Skeletal muscle cell (primary cell): ENCODE measurements at regions not wholly inside any gene's neighbourhood (a gene's known extent, or its start where the extent isn't known, plus 50 kb on each side); places are given as distances from the start of the nearest gene placed in this dataset.

Experiments used
- DNase-seq: peaks from one replicate; pipeline ENCODE4 v3.0.0-alpha.2; 2010; ENCODE audit warnings: low read depth
- H3K4me3 ChIP-seq: 2 replicates; pipeline ENCODE4 v1.5.1; 2011; ENCODE audit warnings: low read depth, mild to moderate bottlenecking, control low read depth, low read length, moderate library complexity

DNA sequence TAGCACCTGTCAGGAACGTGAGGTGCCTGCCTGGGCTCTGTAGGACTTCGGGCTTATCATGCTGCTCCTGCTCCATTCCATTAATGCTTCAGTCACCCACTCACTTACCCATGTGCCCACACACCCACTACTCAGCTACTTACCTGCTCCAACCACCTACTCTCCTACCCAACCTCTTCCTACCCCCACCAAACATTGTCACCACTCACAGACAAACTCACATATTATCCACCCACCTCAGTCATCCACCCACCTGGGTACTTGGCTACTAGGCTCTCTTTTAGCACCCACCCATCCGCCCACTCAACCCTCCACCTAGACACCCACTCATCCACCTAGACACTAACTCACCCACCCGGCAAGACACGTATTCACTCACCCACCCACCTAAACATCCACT lies 724.7 kb upstream of the RAB6C start:
- H3K4me3 ChIP-seq = no peak overlapping the region
- no peak for DNase-seq

DNA sequence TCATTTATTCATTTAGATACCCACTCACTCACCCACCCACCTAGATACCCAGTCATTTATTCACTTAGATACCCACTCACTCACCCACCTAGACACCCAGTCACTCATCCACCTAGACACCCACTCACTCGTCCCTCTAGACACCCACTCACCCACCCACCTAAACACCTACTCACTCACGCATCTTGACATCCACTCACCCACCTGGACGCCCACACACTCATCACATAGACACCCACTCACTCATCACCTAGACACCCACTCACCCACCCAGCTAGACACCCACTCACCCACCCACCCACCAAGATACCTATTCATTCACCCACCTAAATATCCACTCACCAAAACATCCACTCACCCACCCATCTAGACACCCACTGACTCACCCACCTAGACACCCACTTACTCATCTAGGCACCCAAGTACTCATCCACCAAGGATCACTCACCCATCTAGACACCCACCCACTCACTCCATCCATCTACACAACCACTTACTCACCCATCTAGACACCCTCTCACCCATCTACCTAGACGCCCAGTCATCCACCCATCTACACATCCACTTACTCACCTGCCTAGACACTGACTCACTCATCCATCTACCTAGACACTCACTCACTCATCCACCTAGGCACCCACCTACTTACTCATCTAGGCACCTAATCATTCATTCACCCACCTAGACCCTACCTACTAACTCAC lies 723.7 kb upstream of the RAB6C start:
- no peak for DNase-seq
- no peak overlapping the region for H3K4me3 ChIP-seq

GRCh38 chr2:129256642-129257041 lies 722.8 kb upstream of the RAB6C start:
- no peak overlapping the region for H3K4me3 ChIP-seq
- DNase-seq = no peak

- no peak overlapping the region for H3K4me3 ChIP-seq
- no peak for DNase-seq
Measured at GRCh38 chr2:129262934-129263333, 716.5 kb upstream of the RAB6C start.

GRCh38 chr2:129263939-129264338 lies 715.5 kb upstream of the RAB6C start:
- DNase-seq = no peak
- H3K4me3 ChIP-seq = no peak overlapping the region

- H3K4me3 ChIP-seq = no peak overlapping the region
- no peak for DNase-seq
Measured at GRCh38 chr2:129267559-129267958, 711.9 kb upstream of the RAB6C start.

DNA sequence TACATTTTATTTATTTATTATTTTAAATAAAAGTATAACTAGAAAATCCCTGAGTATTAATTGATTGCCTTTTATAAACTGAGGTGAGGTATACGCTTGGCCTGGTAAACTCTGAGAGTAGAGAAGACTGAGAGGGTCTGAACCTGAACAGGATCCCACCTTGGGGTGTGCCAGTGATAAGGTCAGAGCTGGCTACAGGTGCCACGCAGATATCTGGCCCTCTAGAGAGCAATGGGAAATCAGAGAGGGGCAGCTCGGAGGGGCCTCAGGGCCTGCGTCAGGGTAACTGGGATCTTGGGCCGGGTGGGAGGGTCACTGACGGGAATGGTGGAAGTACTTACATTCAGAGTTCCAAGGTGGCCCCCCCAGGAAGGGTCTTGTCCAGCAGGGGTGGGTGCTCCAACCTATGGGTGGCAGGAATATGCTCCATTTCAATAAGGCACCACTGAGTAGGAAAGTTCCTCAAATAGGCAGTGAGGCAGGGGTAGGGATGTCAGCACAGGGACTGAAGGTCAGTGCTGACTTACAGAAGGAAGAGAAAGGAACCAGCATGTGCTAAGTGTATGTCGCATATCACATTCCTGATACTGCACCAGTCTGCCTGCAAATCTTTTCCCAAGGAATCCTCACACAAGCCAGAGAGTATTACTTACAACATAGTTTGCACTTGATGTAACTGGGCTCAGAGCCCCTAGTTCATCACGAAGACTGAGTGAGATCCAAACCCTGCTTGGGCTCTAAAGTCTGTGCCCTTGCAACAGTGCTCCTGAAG lies 706.0 kb upstream of the RAB6C start:
- no peak for DNase-seq

DNA sequence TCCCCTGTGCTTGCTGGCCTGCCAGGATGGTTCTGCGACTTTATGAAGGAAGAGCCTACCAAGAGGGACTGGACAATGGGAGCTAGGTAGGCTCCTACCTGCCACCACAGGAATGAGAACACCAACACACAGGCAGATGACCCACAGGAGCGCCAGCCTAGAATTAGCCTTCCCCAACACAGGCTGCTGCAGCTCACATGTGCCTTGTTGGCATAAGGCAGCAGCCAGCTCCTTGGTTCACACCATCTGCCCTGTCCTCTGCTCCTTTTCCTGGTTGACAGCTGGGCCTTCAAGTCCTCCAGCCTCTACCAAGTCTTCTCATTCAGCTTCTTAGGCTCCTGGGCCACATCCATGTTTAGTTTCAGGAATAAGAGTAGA lies 705.4 kb upstream of the RAB6C start:
- DNase-seq = no peak
- H3K4me3 ChIP-seq = no peak overlapping the region

More for the DNA sequence above, 706.0 kb upstream of the RAB6C start:
- no peak overlapping the region for H3K4me3 ChIP-seq

DNA sequence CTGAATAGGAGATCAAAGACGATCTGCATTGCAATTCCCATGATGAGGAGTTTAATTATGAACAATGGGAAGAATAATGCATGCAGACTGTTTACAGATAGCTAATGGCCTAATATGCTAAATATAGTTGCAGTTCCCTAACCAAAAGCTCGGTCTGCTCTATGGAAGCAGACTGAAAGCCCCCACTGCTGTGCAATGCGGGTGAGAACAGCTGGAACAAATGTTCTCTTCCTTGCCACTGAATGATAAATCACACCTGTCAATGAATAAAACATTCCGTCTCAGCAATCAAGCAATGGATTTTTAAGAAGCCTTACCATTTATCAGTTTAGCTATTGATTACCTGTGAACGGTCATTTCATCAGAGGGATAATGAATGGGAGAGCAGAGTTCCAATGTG lies 704.5 kb upstream of the RAB6C start:
- no peak overlapping the region for H3K4me3 ChIP-seq

DNA sequence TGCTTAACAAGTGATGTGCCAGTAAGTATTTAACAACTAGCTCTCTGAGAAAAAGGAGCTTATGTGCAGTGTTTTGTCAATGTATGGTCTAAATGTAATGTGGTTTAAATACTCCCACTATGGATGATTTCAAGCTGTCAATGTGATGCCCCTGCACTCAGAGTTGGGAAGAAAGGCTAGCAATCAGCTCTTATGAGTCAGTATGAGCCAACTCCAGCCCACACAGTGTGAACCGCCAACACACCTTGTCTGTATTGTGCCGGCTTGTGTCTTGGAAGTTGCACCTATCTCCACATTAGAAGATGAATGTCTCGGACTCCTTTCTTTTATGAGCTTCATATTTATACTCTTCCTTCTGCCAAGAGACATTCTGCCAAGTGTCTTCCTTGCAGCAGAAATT lies 703.8 kb upstream of the RAB6C start:
- no peak overlapping the region for H3K4me3 ChIP-seq

More for the DNA sequence above, 704.5 kb upstream of the RAB6C start:
- no peak for DNase-seq

GRCh38 chr2:129276978-129277584 lies 702.4 kb upstream of the RAB6C start:
- no peak overlapping the region for H3K4me3 ChIP-seq
- DNase-seq = no peak

More for the DNA sequence above, 703.8 kb upstream of the RAB6C start:
- no peak for DNase-seq

DNA sequence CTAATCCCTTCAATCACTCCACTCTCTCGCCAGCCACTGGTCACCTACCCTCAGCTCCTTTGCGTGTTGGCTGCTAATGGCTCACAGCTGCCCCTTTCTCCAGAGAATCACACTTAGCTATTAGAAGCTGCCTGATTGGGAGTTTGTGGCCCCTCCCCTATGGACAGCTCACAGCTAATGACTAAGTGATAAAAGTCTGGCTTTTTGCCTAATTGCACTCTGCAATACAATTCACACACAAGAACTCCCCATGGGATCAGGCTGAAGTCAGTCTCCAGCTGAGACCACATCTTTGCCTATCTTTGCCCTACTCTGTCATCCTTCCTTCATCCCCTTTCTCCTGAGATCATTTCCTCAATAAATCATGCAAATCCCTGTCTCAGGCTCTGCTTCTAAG lies 701.9 kb upstream of the RAB6C start:
- DNase-seq = no peak
- no peak overlapping the region for H3K4me3 ChIP-seq

DNA sequence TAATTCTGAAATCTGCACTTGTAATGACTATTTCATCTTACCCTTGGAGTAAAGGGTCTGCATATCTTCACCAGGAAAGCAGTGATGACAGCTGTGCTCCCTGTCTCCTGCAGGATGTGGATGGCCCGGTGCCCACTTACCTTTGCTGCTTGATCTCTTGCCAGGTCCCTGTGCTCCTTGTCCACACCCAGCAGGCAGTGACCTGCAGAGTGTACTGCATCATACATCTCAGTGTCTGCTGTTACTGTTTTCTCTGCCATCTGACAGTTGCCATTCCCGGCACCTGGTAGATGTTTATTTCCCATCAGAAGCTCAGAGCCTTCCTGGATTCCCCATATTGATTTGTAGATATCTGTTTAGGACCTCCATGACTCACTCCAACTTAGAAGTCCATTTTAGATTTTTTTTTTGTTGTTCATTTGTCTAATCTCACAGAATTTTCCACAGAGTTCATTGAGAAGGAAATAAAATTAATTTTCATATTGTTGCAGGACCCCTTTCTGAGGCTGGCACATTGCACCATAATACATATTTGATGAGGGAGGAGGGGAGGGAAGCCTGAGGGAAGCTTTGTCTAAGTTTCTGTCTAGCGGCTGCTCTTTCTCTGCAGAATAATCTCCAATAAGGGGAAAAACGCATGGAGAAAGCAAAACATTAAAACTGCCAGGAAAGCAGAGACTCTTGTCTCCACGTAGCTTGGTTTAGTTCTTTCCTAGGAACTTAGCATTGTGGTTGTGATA lies 697.5 kb upstream of the RAB6C start:
- no peak for DNase-seq
- H3K4me3 ChIP-seq = no peak overlapping the region

- no peak overlapping the region for H3K4me3 ChIP-seq
Measured at GRCh38 chr2:129285012-129285411, 694.5 kb upstream of the RAB6C start.

GRCh38 chr2:129293326-129293725 lies 686.1 kb upstream of the RAB6C start:
- H3K4me3 ChIP-seq = no peak overlapping the region
- DNase-seq = no peak

More at GRCh38 chr2:129285012-129285411, 694.5 kb upstream of the RAB6C start:
- DNase-seq = no peak

DNA sequence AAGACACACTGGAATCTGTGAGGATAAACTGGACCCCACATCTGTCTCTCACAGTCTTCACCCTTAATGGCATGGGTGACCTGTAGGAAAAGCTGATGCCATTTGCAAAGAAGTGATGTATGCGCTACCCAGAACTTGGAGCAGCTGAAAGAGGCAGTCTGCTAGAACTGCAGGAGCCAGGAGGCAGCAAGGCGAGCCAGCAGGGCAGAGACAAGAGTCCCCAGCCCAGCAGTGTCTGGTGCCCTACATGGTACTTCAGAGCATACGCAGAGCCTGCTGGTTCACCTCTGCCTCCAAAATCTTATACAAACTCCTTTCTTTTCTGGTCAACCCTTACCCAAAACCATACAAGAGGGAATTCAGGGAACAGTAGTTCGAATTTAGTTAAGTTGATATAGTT lies 683.1 kb upstream of the RAB6C start:
- no peak for DNase-seq
- no peak overlapping the region for H3K4me3 ChIP-seq

DNA sequence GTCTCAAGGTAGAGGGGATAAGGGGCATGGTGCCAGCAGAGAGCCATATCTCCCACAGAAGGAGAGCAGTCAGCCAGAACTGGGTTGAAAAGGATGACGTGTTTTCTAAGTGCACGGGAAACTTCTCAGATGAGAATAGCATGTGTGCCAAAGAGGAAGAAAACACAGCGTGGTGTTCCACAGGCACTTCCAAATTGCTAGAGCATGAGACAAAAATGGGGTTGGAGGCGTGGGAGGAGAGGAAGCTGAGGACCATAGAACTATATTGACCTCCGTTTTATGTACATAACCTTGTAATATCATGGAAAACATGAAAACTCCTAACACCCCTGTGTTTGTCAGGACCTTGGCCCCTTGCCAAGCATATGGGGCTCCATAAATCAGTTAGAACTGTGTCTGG lies 682.7 kb upstream of the RAB6C start:
- no peak overlapping the region for H3K4me3 ChIP-seq
- DNase-seq = no peak

DNA sequence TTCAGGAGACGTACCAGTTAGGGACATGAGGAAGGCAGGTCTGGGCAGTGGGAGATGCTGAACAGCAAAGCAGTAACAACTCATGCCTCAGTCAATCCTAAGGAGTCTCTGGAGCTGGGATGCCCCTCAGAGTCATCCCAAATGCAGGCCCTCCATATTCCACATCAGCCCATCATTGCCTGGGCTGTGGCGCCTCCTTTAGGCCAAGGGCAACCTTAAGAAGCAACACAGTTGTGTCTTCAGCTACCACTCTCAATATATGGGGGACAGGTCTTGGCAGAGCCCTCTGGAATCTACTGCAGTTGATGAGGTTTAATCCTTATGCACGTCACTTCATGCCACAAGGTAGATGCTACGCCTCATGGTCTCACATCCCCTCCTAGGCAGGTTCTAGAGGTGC lies 682.0 kb upstream of the RAB6C start:
- DNase-seq = no peak
- H3K4me3 ChIP-seq = no peak overlapping the region

DNA sequence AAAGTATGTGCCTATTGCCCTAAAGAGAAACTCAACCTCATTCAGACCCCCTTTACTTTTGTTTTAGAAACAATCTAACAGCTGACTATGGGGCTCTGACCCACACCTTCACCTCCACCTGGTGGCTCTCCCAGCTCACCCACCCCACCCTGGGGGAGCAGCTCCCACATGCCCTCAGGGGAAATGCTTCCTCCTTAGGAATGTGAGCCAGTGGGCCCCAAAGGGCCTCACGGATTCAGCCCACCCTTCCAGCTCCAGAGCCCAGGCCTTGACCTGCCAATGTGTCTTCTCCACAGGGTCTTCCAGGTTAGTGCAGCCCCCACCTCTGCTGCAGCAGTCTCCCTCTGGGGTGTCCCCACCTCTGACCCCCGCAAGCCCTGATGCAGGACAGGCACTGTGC lies 680.1 kb upstream of the RAB6C start:
- no peak for DNase-seq
- H3K4me3 ChIP-seq = no peak overlapping the region

- no peak for DNase-seq
- H3K4me3 ChIP-seq = no peak overlapping the region
Measured at GRCh38 chr2:129299756-129300155, 679.7 kb upstream of the RAB6C start.
